DND-41 (cell line): ENCODE measurements at regions not wholly inside any gene's neighbourhood (a gene's known extent, or its start where the extent isn't known, plus 50 kb on each side); places are given as distances from the start of the nearest gene placed in this dataset.

ENCODE experiments used
- ATAC-seq: fragments of 200-7000 bp; cut with Tn5 transposase; 3 replicates; pipeline ENCODE4 v1.9.1; 2021; ENCODE audit warnings: low read depth; ENCODE audit not compliant: insufficient read depth
- DNase-seq: peaks from one replicate; pipeline ENCODE4 v3.0.0-alpha.2; 2020
- H2AFZ ChIP-seq: 2 replicates; pipeline ENCODE4 v1.6.0; 2012; ENCODE audit warnings: low read depth, low read length
- H3K27ac ChIP-seq: 2 replicates; pipeline ENCODE4 v1.5.1; 2012; ENCODE audit warnings: low read length, inconsistent platforms
- H3K27me3 ChIP-seq: fragments of 200-600 bp; sonication (generic); 2 replicates; pipeline ENCODE4 v1.6.0; 2012; ENCODE audit warnings: low read length, mild to moderate bottlenecking, inconsistent platforms; ENCODE audit not compliant: insufficient read depth, poor library complexity
- H3K36me3 ChIP-seq: 2 replicates; pipeline ENCODE4 v1.5.1; 2012; ENCODE audit warnings: low read length, inconsistent platforms; ENCODE audit not compliant: insufficient read depth
- H3K4me1 ChIP-seq: 2 replicates; pipeline ENCODE4 v1.5.1; 2012; ENCODE audit warnings: mild to moderate bottlenecking, low read length; ENCODE audit not compliant: insufficient read depth
- H3K4me2 ChIP-seq: 2 replicates; pipeline ENCODE4 v1.6.0; 2012; ENCODE audit warnings: mild to moderate bottlenecking, moderate library complexity, low read length, inconsistent platforms; ENCODE audit not compliant: insufficient read depth
- H3K4me3 ChIP-seq, 2 experiments: fragments of 200-600 bp in 1 of 2; shearing (Covaris generic) in 1 of 2; 2 replicates each; pipeline ENCODE4 v1.5.1; 2012 to 2016; ENCODE audit warnings: inconsistent platforms in 2 of 2, low read length in 2 of 2, mild to moderate bottlenecking in 2 of 2, low read depth in 1 of 2, moderate library complexity in 1 of 2
- H3K79me2 ChIP-seq: 2 replicates; pipeline ENCODE4 v1.6.0; 2012; ENCODE audit warnings: low read length, inconsistent platforms; ENCODE audit not compliant: insufficient read depth
- H3K9ac ChIP-seq: 2 replicates; pipeline ENCODE4 v1.6.0; 2012; ENCODE audit warnings: low read depth, mild to moderate bottlenecking, inconsistent platforms, low read length, moderate library complexity
- H3K9me3 ChIP-seq: 2 replicates; pipeline ENCODE4 v1.5.1; 2012; ENCODE audit warnings: low read length, moderate library complexity, mild to moderate bottlenecking, inconsistent platforms; ENCODE audit not compliant: insufficient read depth, severe bottlenecking
- H4K20me1 ChIP-seq: 2 replicates; pipeline ENCODE4 v1.6.0; 2012; ENCODE audit warnings: low read length; ENCODE audit not compliant: insufficient read depth
- EZH2 ChIP-seq: IDR thresholded peaks from 3 replicates; pipeline ENCODE4 v1.6.1; 2012; ENCODE audit warnings: borderline replicate concordance, low read depth, mild to moderate bottlenecking, moderate library complexity, low read length, inconsistent platforms; ENCODE audit not compliant: severe bottlenecking
- TF ChIP-seq, protein P1 (sequence below): IDR thresholded peaks from 2 replicates; pipeline ENCODE4 v1.5.1; 2012; ENCODE audit warnings: borderline replicate concordance, low read length, moderate library complexity, mild to moderate bottlenecking; ENCODE audit not compliant: poor library complexity, severe bottlenecking; ENCODE audit errors: extremely low read depth

DNA sequence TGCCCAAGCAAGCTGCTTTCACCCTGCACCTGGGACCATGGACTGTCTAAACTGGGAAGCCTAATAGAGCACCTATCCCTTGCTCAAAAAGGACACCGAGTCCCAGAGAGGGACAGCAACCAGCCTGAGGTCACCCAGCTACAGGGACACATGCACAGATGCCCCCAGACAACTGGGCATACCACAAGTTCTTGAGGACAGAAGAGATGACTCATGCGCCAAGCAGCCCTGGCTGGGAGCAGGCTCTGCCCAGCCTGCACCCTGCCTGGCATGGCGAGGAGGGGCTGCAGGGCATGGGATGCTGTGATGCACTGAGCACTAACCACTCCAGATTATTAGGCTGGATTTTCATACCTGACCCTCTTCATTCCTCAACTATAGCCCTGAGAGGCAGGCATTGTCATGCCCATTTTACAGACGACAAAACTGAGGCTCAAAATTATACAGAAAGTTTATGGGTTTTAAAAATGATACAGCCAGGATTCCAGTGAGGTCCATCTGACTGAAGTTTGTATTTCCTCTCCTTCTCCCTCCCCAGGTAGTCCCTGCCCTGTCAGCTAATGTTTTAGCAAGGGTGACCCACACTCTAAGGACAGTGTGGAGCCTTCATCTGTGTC is 289.3 kb upstream of the ZMIZ1 start:
- Histone ChIP-seq H3K36me3 (no peaks in the 10 kb centered on the region), H3K9me3 (no peaks in the 10 kb centered on the region), H3K27ac (no peak overlapping the region), H3K79me2 (no peaks in the 10 kb centered on the region), H3K27me3 (peaks cover 8% of the 10 kb centered on the region), H3K9ac (no peak overlapping the region), H4K20me1 (no peaks in the 10 kb centered on the region), H3K4me2 (no peak overlapping the region), H2AFZ (no peak overlapping the region), H3K4me3 (no peak overlapping the region), H3K4me1 (no peaks in the 10 kb centered on the region)
- ATAC-seq (no peak), DNase-seq (no peak)
- TF ChIP-seq, protein P1, sequence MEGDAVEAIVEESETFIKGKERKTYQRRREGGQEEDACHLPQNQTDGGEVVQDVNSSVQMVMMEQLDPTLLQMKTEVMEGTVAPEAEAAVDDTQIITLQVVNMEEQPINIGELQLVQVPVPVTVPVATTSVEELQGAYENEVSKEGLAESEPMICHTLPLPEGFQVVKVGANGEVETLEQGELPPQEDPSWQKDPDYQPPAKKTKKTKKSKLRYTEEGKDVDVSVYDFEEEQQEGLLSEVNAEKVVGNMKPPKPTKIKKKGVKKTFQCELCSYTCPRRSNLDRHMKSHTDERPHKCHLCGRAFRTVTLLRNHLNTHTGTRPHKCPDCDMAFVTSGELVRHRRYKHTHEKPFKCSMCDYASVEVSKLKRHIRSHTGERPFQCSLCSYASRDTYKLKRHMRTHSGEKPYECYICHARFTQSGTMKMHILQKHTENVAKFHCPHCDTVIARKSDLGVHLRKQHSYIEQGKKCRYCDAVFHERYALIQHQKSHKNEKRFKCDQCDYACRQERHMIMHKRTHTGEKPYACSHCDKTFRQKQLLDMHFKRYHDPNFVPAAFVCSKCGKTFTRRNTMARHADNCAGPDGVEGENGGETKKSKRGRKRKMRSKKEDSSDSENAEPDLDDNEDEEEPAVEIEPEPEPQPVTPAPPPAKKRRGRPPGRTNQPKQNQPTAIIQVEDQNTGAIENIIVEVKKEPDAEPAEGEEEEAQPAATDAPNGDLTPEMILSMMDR = no peak
- TF ChIP-seq EZH2 = no peak

DNA sequence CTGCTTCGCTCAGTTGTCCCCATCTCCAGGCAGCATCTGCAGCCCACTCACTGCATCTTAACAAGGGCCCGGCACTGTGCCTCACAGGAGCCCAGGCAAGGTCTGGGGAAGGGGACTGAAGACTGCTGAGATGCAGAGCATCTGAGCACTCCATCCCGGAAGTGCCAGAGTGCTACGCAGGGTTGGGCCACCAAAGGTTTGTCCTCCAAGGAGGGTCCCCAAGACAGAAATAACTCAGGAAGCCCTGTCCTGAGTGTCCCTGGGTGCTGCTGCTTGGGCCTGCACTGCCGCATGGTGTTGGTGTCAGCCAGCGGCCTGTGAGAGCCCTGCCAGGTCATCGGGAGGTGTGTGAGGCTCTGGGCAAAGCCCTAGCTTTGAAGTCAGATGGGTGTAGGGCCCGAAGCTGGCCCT is 288.2 kb upstream of the ZMIZ1 start:
- no peak overlapping the region for H3K27ac ChIP-seq
- H3K4me3 ChIP-seq = no peak overlapping the region
- ATAC-seq = no peak
- H3K9me3 ChIP-seq = no peaks in the 10 kb centered on the region
- no peak overlapping the region for H2AFZ ChIP-seq
- no peak overlapping the region for H3K4me2 ChIP-seq
- TF ChIP-seq, protein P1 = no peak
- TF ChIP-seq EZH2 = no peak
- H3K9ac ChIP-seq = no peak overlapping the region
- H3K4me1 ChIP-seq = no peaks in the 10 kb centered on the region
- no peak for DNase-seq
- H3K36me3 ChIP-seq = no peaks in the 10 kb centered on the region
- no peaks in the 10 kb centered on the region for H4K20me1 ChIP-seq
- peaks cover 8% of the 10 kb centered on the region for H3K27me3 ChIP-seq
- H3K79me2 ChIP-seq = no peaks in the 10 kb centered on the region

DNA sequence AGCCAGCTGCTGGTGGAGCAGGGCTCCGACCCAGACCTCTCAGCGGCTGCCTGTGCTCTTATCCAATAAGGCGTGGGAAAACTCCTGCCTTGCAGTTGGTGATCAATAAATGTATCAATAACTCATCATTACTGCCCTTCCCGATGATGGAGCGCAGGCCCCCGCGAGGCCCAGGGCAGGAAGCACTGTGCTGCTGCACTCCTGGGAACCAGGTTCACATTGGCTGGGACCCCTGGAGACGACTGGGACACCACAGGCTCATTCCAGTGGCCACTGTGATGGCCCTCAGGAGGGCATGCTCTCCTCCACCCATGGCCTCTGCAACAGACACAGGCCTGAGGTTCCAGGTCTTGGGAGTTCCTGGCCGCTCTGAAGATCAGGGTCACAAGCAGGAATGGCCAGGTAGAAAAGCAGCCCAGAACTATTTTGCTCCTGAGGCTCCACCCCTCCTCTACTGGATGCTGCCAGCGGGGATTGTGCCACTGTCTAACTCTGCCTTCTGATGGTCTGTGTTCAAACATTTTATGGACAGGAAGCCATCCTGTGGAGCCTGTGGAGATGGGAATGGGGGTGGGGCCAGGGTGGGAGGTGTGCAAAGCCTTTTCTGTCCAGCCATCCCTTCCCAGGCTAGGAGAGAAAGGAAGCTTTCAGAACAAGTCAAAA is 287.4 kb upstream of the ZMIZ1 start:
- Histone ChIP-seq H3K4me2 (no peak overlapping the region), H3K36me3 (no peaks in the 10 kb centered on the region), H3K4me3 (no peak overlapping the region), H3K27me3 (peaks cover 12% of the 10 kb centered on the region), H3K4me1 (no peaks in the 10 kb centered on the region), H3K9ac (no peak overlapping the region), H3K27ac (no peak overlapping the region), H3K79me2 (no peaks in the 10 kb centered on the region), H4K20me1 (no peaks in the 10 kb centered on the region), H2AFZ (no peak overlapping the region), H3K9me3 (no peaks in the 10 kb centered on the region)
- ATAC-seq = no peak
- no peak for DNase-seq
- TF ChIP-seq EZH2 = no peak
- TF ChIP-seq, protein P1 = no peak
